ENCODE measurements at regions not wholly inside any gene's neighbourhood (a gene's known extent, or its start where the extent isn't known, plus 50 kb on each side); places are given as distances from the start of the nearest gene placed in this dataset.
A peak's percentile ranks its signal among the peaks of the same experiment; 100 is the strongest.
"Not testable (repeated sequence)": the region's sequence is repeated elsewhere in the genome, so short reads cannot be mapped to it uniquely, and the experiment has no call there.

DNA sequence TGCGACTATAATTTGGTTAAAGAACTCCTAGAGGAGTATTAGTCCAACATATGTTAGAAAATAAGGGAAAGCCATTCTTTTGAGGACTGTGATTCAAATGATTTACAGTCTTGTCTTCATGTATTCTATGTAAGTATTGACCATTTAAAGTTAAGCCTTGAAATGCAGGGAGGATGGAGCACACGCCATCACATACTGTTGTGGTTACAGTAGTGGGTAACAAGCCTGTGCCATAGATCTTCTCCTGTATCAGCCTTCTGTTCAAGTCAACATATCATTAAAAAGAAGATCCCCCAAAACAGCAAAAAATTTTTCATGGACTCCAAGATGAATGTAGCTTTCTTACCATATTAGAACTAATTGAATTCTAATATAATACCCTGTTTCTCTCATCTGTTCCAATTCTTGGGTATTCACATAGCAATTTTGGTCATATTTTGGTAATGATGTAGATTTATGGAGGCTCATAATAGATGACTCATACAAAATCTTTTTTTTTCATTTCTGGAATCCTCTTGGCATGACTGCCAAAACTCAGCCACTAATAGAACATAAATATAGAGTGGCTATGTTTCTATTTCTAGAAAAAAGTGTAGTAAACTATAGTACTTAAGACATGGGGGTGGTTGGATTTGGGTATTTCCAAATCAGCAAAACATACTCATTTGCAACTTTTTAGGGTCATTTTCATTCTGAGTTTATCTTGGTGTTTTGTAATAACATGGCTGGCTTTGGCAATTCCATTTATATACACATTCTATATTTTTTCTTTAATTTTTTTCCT lies 413.5 kb downstream of the BCKDHB start:
- H3K4me3 ChIP-seq (replicated peaks in 1 of 2; ENCODE audit: low read depth in 2 of 2, low read length in 2 of 2) = no peak overlapping the region
- no peak for TF ChIP-seq CTCF (IDR thresholded peaks at IDR 0.05; ENCODE audit: low read depth, low read length)
- DNase-seq (ENCODE audit: low read depth in 2 of 2) = peak; percentile 76 to 81

- no peak for DNase-seq (ENCODE audit: low read depth in 2 of 2)
- TF ChIP-seq CTCF (IDR thresholded peaks at IDR 0.05; ENCODE audit: low read depth, low read length) = no peak
- no peak overlapping the region for H3K4me3 ChIP-seq (replicated peaks in 1 of 2; ENCODE audit: low read depth in 2 of 2, low read length in 2 of 2)
These were observed 411.1 kb downstream of the BCKDHB start for GRCh38 chr6:80517525-80517924.

GRCh38 chr6:80510521-80510920 lies 404.1 kb downstream of the BCKDHB start:
- not testable (repeated sequence) for DNase-seq (ENCODE audit: low read depth in 2 of 2)

DNA sequence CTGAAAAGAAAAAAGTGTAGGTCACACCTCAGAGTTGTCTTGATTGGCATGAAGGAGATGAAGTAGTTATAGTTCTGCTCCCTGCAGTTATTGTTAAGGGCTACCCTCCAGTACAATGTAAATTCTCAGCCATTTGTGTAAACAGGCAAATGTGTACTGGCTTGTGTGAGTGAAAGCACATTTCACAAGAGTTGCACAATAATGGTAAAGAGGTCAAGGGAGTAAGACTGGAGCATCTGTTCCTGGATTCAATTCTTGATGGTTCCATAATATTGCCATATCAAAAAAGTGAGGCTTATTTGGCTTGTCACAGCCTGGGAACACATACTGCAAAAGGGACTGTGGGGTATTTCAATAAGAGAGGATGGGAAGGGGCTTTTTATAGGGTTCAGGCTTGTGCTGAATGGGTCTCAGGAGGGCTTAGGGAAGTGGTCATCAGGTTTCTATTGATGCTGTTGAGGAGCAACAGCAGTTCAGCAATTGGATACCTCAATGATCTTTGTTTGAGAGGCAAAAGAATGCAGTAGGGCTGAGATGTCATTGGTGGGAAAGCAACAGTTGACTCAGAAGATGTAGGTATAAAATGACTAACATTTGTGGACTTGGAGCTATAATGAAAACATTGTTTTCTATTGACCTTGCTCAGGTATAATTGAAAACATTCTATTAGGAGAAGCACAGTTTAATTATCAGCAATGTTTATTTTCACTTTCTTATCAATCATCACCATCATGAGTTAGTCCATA lies 402.6 kb downstream of the BCKDHB start:
- no peak for TF ChIP-seq CTCF (IDR thresholded peaks at IDR 0.05; ENCODE audit: low read depth, low read length)
- DNase-seq (ENCODE audit: low read depth in 2 of 2) = peak; percentile 36 to 45

More at GRCh38 chr6:80510521-80510920, 404.1 kb downstream of the BCKDHB start:
- not testable (repeated sequence) for H3K4me3 ChIP-seq (replicated peaks in 1 of 2; ENCODE audit: low read depth in 2 of 2, low read length in 2 of 2)

GRCh38 chr6:80504882-80505281 lies 398.4 kb downstream of the BCKDHB start:
- no peak for TF ChIP-seq CTCF (IDR thresholded peaks at IDR 0.05; ENCODE audit: low read depth, low read length)
- no peak for DNase-seq (ENCODE audit: low read depth in 2 of 2)
- H3K4me3 ChIP-seq (replicated peaks in 1 of 2; ENCODE audit: low read depth in 2 of 2, low read length in 2 of 2) = no peak overlapping the region

More for the DNA sequence above, 402.6 kb downstream of the BCKDHB start:
- no peak overlapping the region for H3K4me3 ChIP-seq (replicated peaks in 1 of 2; ENCODE audit: low read depth in 2 of 2, low read length in 2 of 2)

GRCh38 chr6:80503660-80504059 lies 397.2 kb downstream of the BCKDHB start:
- no peak for TF ChIP-seq CTCF (IDR thresholded peaks at IDR 0.05; ENCODE audit: low read depth, low read length)

GRCh38 chr6:80502871-80503270 lies 396.4 kb downstream of the BCKDHB start:
- no peak overlapping the region for H3K4me3 ChIP-seq (replicated peaks in 1 of 2; ENCODE audit: low read depth in 2 of 2, low read length in 2 of 2)
- no peak for DNase-seq (ENCODE audit: low read depth in 2 of 2)
- TF ChIP-seq CTCF (IDR thresholded peaks at IDR 0.05; ENCODE audit: low read depth, low read length) = no peak

More at GRCh38 chr6:80503660-80504059, 397.2 kb downstream of the BCKDHB start:
- H3K4me3 ChIP-seq (replicated peaks in 1 of 2; ENCODE audit: low read depth in 2 of 2, low read length in 2 of 2) = no peak overlapping the region
- DNase-seq (ENCODE audit: low read depth in 2 of 2) = no peak

All from cardiac fibroblast (primary cell).